ENCODE measurements at regions not wholly inside any gene's neighbourhood (a gene's known extent, or its start where the extent isn't known, plus 50 kb on each side); places are given as distances from the start of the nearest gene placed in this dataset.

DNA sequence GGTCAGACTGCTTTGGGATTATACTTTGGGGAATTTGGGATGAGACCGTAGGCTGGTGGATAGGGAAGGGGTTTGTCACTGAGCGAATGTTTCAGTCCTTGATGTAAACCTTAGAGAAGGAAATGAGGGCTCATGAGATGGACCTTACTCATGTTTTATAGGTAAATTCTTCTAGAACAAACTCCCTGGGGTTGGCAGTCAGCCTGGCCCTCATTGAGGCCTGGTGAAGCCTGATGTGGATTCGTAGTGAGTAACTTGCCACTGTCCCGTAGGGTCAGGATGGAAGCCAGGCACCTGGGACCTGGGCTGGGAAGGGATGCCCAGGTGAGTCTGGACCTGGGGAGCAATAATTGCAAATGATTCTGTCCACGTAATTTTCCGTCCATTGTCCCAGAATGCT is 258.3 kb downstream of the LPIN1 start:
- TF ChIP-seq, protein P1, sequence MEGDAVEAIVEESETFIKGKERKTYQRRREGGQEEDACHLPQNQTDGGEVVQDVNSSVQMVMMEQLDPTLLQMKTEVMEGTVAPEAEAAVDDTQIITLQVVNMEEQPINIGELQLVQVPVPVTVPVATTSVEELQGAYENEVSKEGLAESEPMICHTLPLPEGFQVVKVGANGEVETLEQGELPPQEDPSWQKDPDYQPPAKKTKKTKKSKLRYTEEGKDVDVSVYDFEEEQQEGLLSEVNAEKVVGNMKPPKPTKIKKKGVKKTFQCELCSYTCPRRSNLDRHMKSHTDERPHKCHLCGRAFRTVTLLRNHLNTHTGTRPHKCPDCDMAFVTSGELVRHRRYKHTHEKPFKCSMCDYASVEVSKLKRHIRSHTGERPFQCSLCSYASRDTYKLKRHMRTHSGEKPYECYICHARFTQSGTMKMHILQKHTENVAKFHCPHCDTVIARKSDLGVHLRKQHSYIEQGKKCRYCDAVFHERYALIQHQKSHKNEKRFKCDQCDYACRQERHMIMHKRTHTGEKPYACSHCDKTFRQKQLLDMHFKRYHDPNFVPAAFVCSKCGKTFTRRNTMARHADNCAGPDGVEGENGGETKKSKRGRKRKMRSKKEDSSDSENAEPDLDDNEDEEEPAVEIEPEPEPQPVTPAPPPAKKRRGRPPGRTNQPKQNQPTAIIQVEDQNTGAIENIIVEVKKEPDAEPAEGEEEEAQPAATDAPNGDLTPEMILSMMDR (IDR thresholded peaks at IDR 0.05), result no peak
- no peak for TF ChIP-seq POLR2AphosphoS5 (IDR thresholded peaks at IDR 0.05)
